GM06990 (cell line): ENCODE measurements at regions not wholly inside any gene's neighbourhood (a gene's known extent, or its start where the extent isn't known, plus 50 kb on each side); places are given as distances from the start of the nearest gene placed in this dataset.

Experiments used
- DNase-seq: peaks from one replicate; pipeline ENCODE4 v3.0.0-alpha.2; 2011; ENCODE audit not compliant: insufficient read length; ENCODE audit errors: extremely low read depth
- H3K27me3 ChIP-seq: replicated peaks from 2 replicates; pipeline ENCODE4 v1.6.0; 2011; ENCODE audit warnings: low read length; ENCODE audit not compliant: control insufficient read depth, insufficient read depth
- H3K36me3 ChIP-seq: 2 replicates; pipeline ENCODE4 v1.5.1; 2011; ENCODE audit warnings: low read length; ENCODE audit not compliant: control insufficient read depth, insufficient read depth
- H3K4me3 ChIP-seq: replicated peaks from 2 replicates; pipeline ENCODE4 v1.5.1; 2011; ENCODE audit warnings: low read depth, mild to moderate bottlenecking, control low read depth, low read length
- CTCF ChIP-seq: IDR thresholded peaks from 2 replicates; pipeline ENCODE4 v1.5.1; 2011; ENCODE audit warnings: low read length, control low read depth, mild to moderate bottlenecking, inconsistent platforms; ENCODE audit not compliant: insufficient read depth, poor library complexity, severe bottlenecking

DNA sequence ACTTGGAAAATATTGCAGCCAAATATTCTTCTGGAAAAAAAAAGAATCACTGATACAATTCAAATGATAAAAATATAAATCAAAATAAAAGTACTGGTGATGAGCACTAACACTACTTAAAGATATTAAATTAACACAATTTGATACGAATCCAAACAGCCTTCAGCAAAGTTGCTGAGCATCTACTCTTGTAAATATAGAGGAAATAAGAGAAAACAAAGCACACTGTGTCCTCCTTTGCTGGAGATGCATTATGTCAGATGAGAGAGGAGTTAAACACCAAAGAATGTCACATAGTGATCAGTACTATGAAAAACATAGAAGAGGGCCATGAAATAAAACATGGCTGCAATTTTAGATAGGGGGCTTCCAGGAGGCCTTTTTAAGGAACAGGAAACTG, 177.4 kb upstream of the RNPC3 start:
- H3K27me3 ChIP-seq, result no peaks in the 10 kb centered on the region
- H3K4me3 ChIP-seq, result no peak overlapping the region
- no peak for DNase-seq
- TF ChIP-seq CTCF, result no peak
- no peaks in the 10 kb centered on the region for H3K36me3 ChIP-seq

GRCh38 chr1:103344930-103345329, 180.6 kb upstream of the RNPC3 start:
- TF ChIP-seq CTCF, result no peak
- no peaks in the 10 kb centered on the region for H3K36me3 ChIP-seq
- H3K4me3 ChIP-seq, result no peak overlapping the region
- no peaks in the 10 kb centered on the region for H3K27me3 ChIP-seq
- DNase-seq, result no peak

DNA sequence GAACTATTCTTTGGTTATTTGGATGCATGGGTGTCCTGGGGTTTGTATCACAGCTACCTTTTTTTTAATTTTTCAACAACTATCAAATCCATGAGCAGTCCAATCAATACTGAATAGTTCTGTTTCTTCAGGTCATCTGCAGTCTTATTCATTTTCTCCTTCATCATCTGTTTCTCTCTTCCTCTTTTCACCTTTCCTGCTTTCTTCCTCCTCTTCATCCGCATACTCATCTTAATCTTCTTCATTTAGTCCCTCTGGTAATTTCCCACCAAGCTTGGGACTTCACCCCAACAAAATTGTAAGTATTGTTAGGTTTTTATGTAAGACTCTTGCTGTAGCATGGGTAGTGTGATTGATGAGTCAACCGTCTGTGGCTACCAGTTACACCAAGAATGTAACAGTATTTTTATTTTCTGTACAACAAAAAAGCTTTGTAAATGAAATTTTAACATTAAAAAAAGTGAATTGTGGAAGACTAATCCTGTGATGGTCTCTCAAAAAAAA, 184.1 kb upstream of the RNPC3 start:
- Histone ChIP-seq H3K36me3 (no peaks in the 10 kb centered on the region), H3K4me3 (no peak overlapping the region), H3K27me3 (no peaks in the 10 kb centered on the region)
- DNase-seq, result no peak
- no peak for TF ChIP-seq CTCF

GRCh38 chr1:103337779-103338178, 187.7 kb upstream of the RNPC3 start:
- DNase-seq, result no peak
- Histone ChIP-seq H3K4me3 (no peak overlapping the region), H3K27me3 (no peaks in the 10 kb centered on the region), H3K36me3 (no peaks in the 10 kb centered on the region)
- TF ChIP-seq CTCF, result no peak

DNA sequence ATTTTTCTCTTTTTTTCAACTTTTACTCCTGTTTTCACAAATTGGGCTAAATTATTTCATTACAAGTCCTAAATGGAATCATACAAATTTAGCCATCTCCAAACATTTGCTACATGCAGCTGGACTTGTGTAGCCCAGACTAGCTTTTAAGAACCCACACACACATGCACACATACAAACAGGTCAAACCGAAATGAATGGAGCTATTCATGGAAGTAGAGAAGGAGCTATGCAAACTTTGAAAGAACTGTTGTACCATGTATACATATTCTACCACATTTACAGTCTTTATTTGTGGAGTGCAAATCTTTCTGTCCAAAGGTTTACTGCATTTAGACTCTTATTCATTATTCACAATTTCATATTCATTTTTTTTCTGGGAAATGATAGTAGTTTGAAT, 189.1 kb upstream of the RNPC3 start:
- Histone ChIP-seq H3K27me3 (no peaks in the 10 kb centered on the region), H3K4me3 (no peak overlapping the region), H3K36me3 (no peaks in the 10 kb centered on the region)
- DNase-seq, result no peak
- TF ChIP-seq CTCF, result no peak

DNA sequence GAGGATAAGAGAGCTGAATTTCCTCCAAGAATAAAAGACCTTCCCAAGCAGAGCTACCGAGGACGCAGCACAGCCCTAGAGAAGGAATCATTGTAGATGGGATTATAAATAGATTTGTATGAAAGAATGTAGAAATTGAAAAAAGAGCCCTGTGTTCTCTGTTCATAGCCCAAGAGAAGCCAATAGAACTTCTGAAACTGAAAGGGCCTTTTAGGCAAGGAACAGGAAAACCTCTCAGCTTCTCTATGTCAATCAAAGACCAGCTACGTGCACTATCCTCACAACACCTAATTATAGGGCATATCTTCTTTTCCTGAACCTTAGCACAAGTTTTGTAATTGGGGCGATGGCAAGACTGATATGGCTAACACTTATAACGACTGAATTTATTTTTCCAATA, 192.4 kb upstream of the RNPC3 start:
- H3K27me3 ChIP-seq, result no peaks in the 10 kb centered on the region
- no peak for TF ChIP-seq CTCF
- H3K4me3 ChIP-seq, result no peak overlapping the region
- no peak for DNase-seq
- no peaks in the 10 kb centered on the region for H3K36me3 ChIP-seq
